ENCODE measurements at regions not wholly inside any gene's neighbourhood (a gene's known extent, or its start where the extent isn't known, plus 50 kb on each side); places are given as distances from the start of the nearest gene placed in this dataset.

GRCh38 chr2:196403471-196403870, 232.1 kb upstream of the STK17B start:
- no peaks in the 10 kb centered on the region for H3K9me3 ChIP-seq
- no peaks in the 10 kb centered on the region for H3K27me3 ChIP-seq
- DNase-seq (ENCODE audit: extremely low spot score in 2 of 2) = no peak
- no peak overlapping the region for H3K4me3 ChIP-seq
- H3K27ac ChIP-seq = no peak overlapping the region
- no peak for TF ChIP-seq POLR2AphosphoS5 (IDR thresholded peaks at IDR 0.05; ENCODE audit: insufficient read depth in 1 of 2, low read depth in 1 of 2)
- TF ChIP-seq POLR2A (IDR thresholded peaks at IDR 0.05) = no peak
- no peak for TF ChIP-seq CTCF (IDR thresholded peaks at IDR 0.05)
- intact Hi-C loops (cut with DNase I) = no loop called here
- peaks cover 4% of the 10 kb centered on the region for H3K4me1 ChIP-seq
- H3K36me3 ChIP-seq = no peaks in the 10 kb centered on the region

GRCh38 chr2:196404276-196404675, 232.9 kb upstream of the STK17B start:
- Histone ChIP-seq H3K4me3 (no peak overlapping the region), H3K27ac (no peak overlapping the region), H3K4me1 (peaks cover 4% of the 10 kb centered on the region), H3K9me3 (no peaks in the 10 kb centered on the region), H3K27me3 (no peaks in the 10 kb centered on the region), H3K36me3 (no peaks in the 10 kb centered on the region)
- intact Hi-C loops (cut with DNase I) = no loop called here
- TF ChIP-seq CTCF (IDR thresholded peaks at IDR 0.05) (no peak), POLR2AphosphoS5 (IDR thresholded peaks at IDR 0.05; ENCODE audit: insufficient read depth in 1 of 2, low read depth in 1 of 2) (no peak), POLR2A (IDR thresholded peaks at IDR 0.05) (no peak)
- no peak for DNase-seq (ENCODE audit: extremely low spot score in 2 of 2)

DNA sequence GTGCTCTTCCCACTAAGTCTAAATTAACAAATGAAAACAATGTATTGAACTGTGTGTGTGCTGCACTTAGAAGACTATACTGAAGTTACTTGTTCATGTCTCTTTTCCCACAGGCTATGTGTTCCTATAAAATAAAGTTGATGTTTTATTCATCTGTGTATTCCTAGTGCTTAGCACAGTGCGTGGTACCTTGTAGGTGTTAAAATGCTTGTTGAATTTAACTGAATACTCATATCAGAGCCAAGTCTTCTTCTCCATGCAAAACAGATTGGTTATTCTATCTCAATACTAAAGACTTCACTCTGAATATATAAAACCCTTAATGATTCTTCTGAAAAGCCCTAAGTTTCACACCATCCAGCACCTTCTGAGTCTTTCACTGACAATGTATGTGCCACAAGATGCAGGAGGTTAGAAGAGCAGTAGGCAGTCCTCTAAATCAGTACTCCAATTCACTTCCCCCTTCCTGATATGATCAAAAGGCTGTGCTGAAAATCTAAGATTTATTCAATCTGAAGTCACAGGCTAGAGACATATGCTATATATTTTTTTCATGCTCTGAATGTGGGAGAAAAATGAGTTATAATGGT, 231.7 kb upstream of the CCDC150 start:
- intact Hi-C loops (cut with DNase I) = no loop called here
- Histone ChIP-seq H3K27me3 (no peaks in the 10 kb centered on the region), H3K9me3 (no peaks in the 10 kb centered on the region), H3K27ac (no peak overlapping the region), H3K36me3 (no peaks in the 10 kb centered on the region), H3K4me1 (no peaks in the 10 kb centered on the region), H3K4me3 (no peak overlapping the region)
- DNase-seq (ENCODE audit: extremely low spot score in 2 of 2) = no peak
- TF ChIP-seq POLR2AphosphoS5 (IDR thresholded peaks at IDR 0.05; ENCODE audit: insufficient read depth in 1 of 2, low read depth in 1 of 2) = no peak
- no peak for TF ChIP-seq POLR2A (IDR thresholded peaks at IDR 0.05)
- no peak for TF ChIP-seq CTCF (IDR thresholded peaks at IDR 0.05)

DNA sequence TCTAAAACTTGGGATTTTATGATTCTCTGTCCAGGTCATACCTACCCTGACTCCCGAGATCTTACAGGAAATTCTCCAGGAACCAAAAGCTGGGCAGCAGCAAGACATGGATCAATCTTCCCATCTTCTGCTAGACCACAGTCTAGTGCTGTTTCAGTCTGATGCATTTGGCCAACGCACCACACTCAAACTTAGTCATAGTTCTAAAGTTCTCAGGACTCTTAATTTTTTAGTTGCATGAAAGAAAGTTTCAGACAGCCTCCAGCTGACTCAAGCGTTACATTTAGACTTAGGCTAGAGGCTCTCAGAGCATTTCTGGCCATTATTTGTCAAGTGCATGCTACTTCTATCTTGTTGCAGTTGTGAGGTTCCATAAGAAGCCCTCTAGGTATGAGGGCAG, 230.1 kb upstream of the CCDC150 start:
- no peak for DNase-seq (ENCODE audit: extremely low spot score in 2 of 2)
- intact Hi-C loops (cut with DNase I) = no loop called here
- Histone ChIP-seq H3K27me3 (no peaks in the 10 kb centered on the region), H3K9me3 (no peaks in the 10 kb centered on the region), H3K36me3 (no peaks in the 10 kb centered on the region), H3K27ac (no peak overlapping the region), H3K4me3 (no peak overlapping the region), H3K4me1 (no peaks in the 10 kb centered on the region)
- TF ChIP-seq POLR2A (IDR thresholded peaks at IDR 0.05) (no peak), POLR2AphosphoS5 (IDR thresholded peaks at IDR 0.05; ENCODE audit: insufficient read depth in 1 of 2, low read depth in 1 of 2) (no peak), CTCF (IDR thresholded peaks at IDR 0.05) (no peak)

- H3K27ac ChIP-seq = no peak overlapping the region
- intact Hi-C loops (cut with DNase I) = no loop called here
- no peaks in the 10 kb centered on the region for H3K9me3 ChIP-seq
- H3K4me1 ChIP-seq = no peaks in the 10 kb centered on the region
- no peaks in the 10 kb centered on the region for H3K36me3 ChIP-seq
- TF ChIP-seq POLR2A (IDR thresholded peaks at IDR 0.05) = no peak
- no peak for TF ChIP-seq POLR2AphosphoS5 (IDR thresholded peaks at IDR 0.05; ENCODE audit: insufficient read depth in 1 of 2, low read depth in 1 of 2)
- no peak for TF ChIP-seq CTCF (IDR thresholded peaks at IDR 0.05)
- no peak for DNase-seq (ENCODE audit: extremely low spot score in 2 of 2)
- H3K27me3 ChIP-seq = no peaks in the 10 kb centered on the region
- H3K4me3 ChIP-seq = no peak overlapping the region
These were observed 229.5 kb upstream of the CCDC150 start for GRCh38 chr2:196410008-196410407.

Data from vagina (tissue), 2 donors.